Hematopoietic multipotent progenitor cell treated with erythropoietin and hydrocortisone succinate and interleukin-3 and kit ligand, for 6 days (in vitro differentiated cells): ENCODE measurements at regions not wholly inside any gene's neighbourhood (a gene's known extent, or its start where the extent isn't known, plus 50 kb on each side); places are given as distances from the start of the nearest gene placed in this dataset.
"Not testable (repeated sequence)": the region's sequence is repeated elsewhere in the genome, so short reads cannot be mapped to it uniquely, and the experiment has no call there.

Source experiments
- DNase-seq: peaks from one replicate; pipeline ENCODE4 v3.0.0-alpha.2; 2015

GRCh38 chr10:61078542-61079275 is 134.7 kb upstream of the RHOBTB1 start:
- no peak for DNase-seq

- DNase-seq: no peak
Observed at GRCh38 chr10:61076572-61077114, 132.7 kb upstream of the RHOBTB1 start.

DNA sequence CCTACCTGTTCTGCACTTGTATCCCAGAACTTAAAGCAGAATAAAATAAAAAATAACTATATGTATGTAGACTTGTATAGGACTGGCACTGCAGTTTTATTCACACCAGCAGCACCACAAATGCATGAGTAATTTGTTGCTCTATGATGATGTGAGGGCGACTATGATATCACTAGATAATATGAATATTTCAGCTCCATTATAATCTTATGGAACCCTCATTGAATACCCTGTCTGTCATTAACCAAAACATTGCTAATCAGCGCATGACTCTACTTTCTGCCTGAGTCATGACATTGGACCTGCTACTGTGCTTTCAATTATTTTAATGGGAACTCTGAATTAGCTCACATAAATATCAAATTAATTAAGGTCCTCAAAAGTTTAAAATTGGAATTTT is 129.4 kb upstream of the RHOBTB1 start:
- no peak for DNase-seq

DNA sequence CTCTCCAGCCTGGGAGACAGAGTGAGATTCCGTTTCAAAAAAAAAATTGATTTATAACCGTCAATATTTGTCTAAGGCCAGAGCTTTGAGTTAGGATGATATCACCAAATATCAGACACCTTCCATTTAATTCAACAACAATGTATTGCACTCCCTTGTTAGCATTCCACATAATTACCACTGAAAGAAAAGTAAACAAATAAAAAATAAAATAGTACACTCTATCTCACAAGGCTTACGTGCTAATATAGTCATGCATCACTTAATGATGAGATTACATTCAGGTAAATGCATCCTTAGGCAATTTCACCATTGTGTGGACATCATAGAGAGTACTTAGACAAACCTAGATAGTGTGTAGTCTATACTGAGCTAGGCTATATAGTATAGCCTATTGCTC is 127.6 kb upstream of the RHOBTB1 start:
- no peak for DNase-seq

GRCh38 chr10:61068471-61068870 is 124.5 kb upstream of the RHOBTB1 start:
- no peak for DNase-seq

GRCh38 chr10:61067671-61068336 is 123.8 kb upstream of the RHOBTB1 start:
- no peak for DNase-seq

GRCh38 chr10:61066661-61067344 is 122.8 kb upstream of the RHOBTB1 start:
- DNase-seq: peak; percentile 31

GRCh38 chr10:61065051-61065450 is 121.1 kb upstream of the RHOBTB1 start:
- peak; percentile 71 for DNase-seq

- no peak for DNase-seq
Observed at GRCh38 chr10:61064356-61064755, 120.4 kb upstream of the RHOBTB1 start.

- DNase-seq: no peak
Observed at GRCh38 chr10:61063901-61064300, 119.9 kb upstream of the RHOBTB1 start.

- no peak for DNase-seq
Observed at GRCh38 chr10:61063034-61063433, 119.0 kb upstream of the RHOBTB1 start.

DNA sequence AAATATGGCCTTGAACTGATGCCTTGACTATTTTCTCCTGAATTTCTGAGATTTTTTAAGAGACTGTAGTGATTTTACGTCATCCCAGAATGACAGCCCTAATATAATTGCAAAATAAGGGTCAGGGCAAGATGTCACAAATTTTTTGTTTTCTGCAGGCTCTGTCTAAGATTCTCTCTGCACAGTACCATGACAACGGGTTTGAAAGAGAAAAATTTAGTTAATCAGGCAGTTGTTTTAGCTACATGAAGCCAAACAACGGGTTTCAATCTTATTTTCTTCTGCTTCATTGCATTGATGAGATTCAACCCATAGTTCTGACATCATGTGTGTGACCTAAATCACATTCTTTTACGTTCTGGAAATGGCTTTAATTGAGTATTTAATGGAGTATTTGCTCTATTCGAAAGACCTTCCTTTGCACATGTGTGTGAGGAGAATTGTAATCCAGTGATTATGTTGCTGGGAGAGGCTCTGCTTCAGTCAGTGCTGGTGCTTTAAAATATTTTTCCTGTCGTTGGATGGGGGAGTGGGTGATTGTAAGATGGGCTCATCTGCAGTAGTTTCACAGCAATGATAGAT is 118.0 kb upstream of the RHOBTB1 start:
- no peak for DNase-seq

DNA sequence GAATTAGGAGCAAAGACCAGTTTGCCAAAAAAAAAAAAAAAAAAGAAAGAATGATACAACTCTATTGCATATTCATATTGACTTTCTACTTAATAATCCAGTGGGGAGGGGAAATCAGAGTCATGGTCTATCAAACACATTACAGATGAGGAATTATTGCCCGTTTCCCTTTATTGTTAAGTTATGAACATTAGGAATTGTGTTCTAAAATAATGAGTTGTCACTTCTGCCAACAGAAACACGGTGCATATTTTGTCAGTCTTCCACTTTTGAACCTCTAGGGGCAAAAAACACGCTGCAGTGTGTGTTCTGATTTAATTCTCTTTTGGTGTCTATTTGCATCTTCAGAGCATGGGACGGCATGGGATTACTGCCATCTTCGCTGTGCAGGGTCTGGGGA is 115.7 kb upstream of the RHOBTB1 start:
- DNase-seq: no peak

GRCh38 chr10:61052469-61053205 is 108.7 kb upstream of the RHOBTB1 start:
- DNase-seq: no peak

DNA sequence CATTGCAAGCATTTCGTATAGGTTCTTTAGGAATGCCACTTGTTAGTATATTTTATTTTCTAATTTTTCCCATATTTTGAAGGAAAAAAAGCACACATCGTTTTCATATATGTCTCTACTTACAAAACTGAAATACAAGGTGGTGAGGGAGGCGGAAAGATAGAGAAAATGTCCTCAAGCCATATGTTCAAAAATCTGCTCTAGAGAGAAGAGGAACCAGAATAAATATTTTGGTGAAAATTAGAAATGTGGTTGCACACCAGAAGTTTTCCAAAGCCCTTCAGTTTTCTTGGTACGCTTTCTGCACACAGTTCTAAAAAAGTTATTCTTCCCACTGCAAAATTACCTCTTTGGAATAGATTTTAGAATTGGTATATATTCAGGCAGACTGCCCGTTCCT is 107.4 kb upstream of the RHOBTB1 start:
- DNase-seq: no peak

- no peak for DNase-seq
Observed at GRCh38 chr10:61050120-61050745, 106.2 kb upstream of the RHOBTB1 start.

DNA sequence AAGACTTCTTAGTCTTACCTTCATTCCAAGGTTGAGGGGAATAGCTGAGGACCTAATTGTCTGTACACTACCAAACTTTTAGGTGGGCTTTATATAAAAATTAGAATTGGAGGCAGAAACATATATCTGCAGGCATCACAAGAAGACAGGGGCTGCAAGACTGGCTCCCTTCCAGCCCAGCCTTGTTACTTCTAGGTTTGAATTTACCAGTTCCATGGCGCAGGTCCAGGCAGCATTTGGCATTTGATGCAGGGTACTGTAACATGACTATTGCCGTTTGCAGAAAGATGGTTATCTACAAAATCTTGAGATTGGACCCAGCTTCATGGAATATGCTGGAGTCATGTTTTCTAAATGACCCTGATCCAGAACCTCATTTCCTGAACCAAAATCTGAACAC is 105.4 kb upstream of the RHOBTB1 start:
- no peak for DNase-seq

GRCh38 chr10:61047788-61048560 is 104.0 kb upstream of the RHOBTB1 start:
- no peak for DNase-seq

DNA sequence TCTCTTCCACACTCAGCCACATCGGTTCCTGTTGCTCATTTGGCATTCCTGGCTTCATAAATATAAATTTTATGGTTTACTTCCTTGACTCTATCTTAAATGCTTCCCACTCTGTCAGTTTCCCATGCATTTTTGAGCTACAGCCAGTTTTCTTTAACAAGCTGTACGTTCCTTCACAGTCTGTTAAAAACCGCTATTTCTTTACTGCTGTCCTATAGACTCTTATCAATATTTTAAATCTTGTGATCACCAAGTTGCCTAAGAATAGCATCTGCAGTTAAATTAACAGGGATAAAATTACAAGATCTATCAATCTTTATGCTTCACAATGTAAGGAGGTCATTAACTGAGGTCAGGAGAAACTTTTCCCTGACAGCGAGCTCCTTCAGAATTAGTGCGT is 103.1 kb upstream of the RHOBTB1 start:
- no peak for DNase-seq

DNA sequence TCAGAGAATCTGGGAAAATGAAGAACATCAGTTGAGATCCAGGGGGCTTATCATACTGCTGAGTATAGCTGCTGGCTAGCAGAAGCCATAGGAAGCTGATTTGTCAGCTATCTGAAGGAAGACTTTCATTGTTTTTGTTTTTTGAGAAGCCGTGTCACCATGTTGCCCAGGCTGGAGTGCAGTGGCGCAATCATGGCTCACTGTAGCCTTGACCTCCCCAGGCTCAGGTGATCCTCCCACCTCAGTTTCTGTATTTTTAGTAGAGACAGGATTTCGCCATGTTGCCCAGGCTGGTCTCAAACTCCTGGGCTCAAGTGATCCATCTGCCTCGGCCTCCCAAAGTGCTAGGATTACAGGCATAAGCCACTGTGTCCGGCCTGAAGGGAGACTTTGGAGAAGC is 101.5 kb upstream of the RHOBTB1 start:
- not testable (repeated sequence) for DNase-seq

- no peak for DNase-seq
Observed at GRCh38 chr10:61042533-61042932, 98.5 kb upstream of the RHOBTB1 start.
